ENCODE measurements at regions not wholly inside any gene's neighbourhood (a gene's known extent, or its start where the extent isn't known, plus 50 kb on each side); places are given as distances from the start of the nearest gene placed in this dataset.

GRCh38 chr12:58433959-58434358, 486.3 kb downstream of the LRIG3 start:
- H3K4me1 Mint-ChIP-seq (ENCODE audit: low read depth, unreplicated experiment), result no peaks in the 10 kb centered on the region
- BruUV-seq (replicated peaks), result no TSS peak
- peaks cover 26% of the 10 kb centered on the region for H3K9me3 Mint-ChIP-seq (ENCODE audit: unreplicated experiment)
- intact Hi-C loops (cut with micrococcal nuclease; ENCODE audit: unreplicated experiment), result no loop called here
- Histone ChIP-seq H3K4me1 (no peaks in the 10 kb centered on the region), H3K27me3 (replicated peaks; ENCODE audit: control insufficient read depth, insufficient read depth, low read length) (no peaks in the 10 kb centered on the region), H3K36me3 (ENCODE audit: control insufficient read depth, insufficient read depth, low read length) (no peaks in the 10 kb centered on the region), H3K9me3 (0 out of 2 replicates have a peak, but pooled peaks cover 4% of the 10 kb centered on the region), H3K4me3 (ENCODE audit: low read depth, low read length) (no peak overlapping the region)
- ChIA-PET POLR2A (no interaction called here), CTCF (no interaction called here)
- H3K4me3 Mint-ChIP-seq (ENCODE audit: unreplicated experiment), result no peak overlapping the region
- H3K27me3 Mint-ChIP-seq (ENCODE audit: insufficient read depth, unreplicated experiment), result no peaks in the 10 kb centered on the region
- no peak for TF ChIP-seq CTCF (IDR thresholded peaks at IDR 0.05; ENCODE audit: insufficient read depth in 1 of 2, low read depth in 1 of 2, low read length in 1 of 2, severe bottlenecking in 1 of 2, unreplicated experiment in 1 of 2)
- H3K27ac Mint-ChIP-seq (ENCODE audit: unreplicated experiment), result no peak overlapping the region
- no peaks in the 10 kb centered on the region for H3K36me3 Mint-ChIP-seq (ENCODE audit: insufficient read depth, unreplicated experiment)
- no peak for DNase-seq

DNA sequence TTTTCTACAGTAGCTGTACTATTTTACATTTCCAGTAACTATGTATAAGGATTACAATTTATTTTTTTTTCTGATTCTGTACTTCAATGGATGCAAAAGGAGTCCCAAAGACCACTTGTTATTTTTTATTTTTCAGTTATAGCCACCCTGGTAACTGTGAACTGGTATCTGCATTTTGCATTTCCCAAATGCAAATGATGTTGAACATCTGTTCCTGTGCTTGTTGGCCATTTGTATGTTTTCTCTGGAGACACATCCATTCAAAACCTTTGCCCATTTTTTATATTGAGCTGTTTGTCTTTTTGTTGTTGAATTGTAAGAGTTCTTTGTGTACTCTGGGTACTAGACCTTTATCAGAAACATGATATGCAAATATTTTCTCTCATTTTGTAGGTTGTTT, 485.6 kb downstream of the LRIG3 start:
- no peaks in the 10 kb centered on the region for H3K27me3 ChIP-seq (replicated peaks; ENCODE audit: control insufficient read depth, insufficient read depth, low read length)
- Mint-ChIP-seq H3K27me3 (ENCODE audit: insufficient read depth, unreplicated experiment) (no peaks in the 10 kb centered on the region), H3K4me3 (ENCODE audit: unreplicated experiment) (no peak overlapping the region), H3K36me3 (ENCODE audit: insufficient read depth, unreplicated experiment) (no peaks in the 10 kb centered on the region), H3K4me1 (ENCODE audit: low read depth, unreplicated experiment) (no peaks in the 10 kb centered on the region), H3K9me3 (ENCODE audit: unreplicated experiment) (peaks cover 20% of the 10 kb centered on the region), H3K27ac (ENCODE audit: unreplicated experiment) (no peak overlapping the region)
- no peak overlapping the region for H3K4me3 ChIP-seq (ENCODE audit: low read depth, low read length)
- ChIA-PET POLR2A (no interaction called here), CTCF (no interaction called here)
- H3K9me3 ChIP-seq, result 0 out of 2 replicates have a peak, but pooled peaks cover 4% of the 10 kb centered on the region
- intact Hi-C loops (cut with micrococcal nuclease; ENCODE audit: unreplicated experiment), result no loop called here
- DNase-seq, result no peak
- TF ChIP-seq CTCF (IDR thresholded peaks at IDR 0.05; ENCODE audit: insufficient read depth in 1 of 2, low read depth in 1 of 2, low read length in 1 of 2, severe bottlenecking in 1 of 2, unreplicated experiment in 1 of 2), result no peak
- BruUV-seq (replicated peaks), result no TSS peak
- H3K36me3 ChIP-seq (ENCODE audit: control insufficient read depth, insufficient read depth, low read length), result no peaks in the 10 kb centered on the region
- no peaks in the 10 kb centered on the region for H3K4me1 ChIP-seq

DNA sequence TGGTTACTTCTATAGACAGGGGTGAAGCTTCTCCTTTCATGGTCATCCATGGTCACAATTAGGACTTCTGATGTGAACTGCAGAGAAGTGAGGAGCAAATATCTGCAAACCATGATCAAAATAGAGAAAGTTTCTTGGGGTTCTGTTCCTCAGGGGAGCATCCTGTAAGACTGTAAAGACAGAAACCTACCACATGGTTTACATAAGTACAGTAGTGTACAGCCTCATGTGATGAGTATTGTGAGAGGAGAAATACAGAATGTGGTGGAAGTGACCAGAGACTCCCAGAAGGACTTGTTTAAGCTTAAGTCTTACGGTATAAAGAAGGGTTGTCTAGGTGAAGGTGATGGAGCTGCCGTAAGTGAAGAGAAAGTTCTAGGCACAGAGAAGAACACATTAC, 484.7 kb downstream of the LRIG3 start:
- H3K27me3 Mint-ChIP-seq (ENCODE audit: insufficient read depth, unreplicated experiment), result no peaks in the 10 kb centered on the region
- no peak for DNase-seq
- TF ChIP-seq CTCF (IDR thresholded peaks at IDR 0.05; ENCODE audit: insufficient read depth in 1 of 2, low read depth in 1 of 2, low read length in 1 of 2, severe bottlenecking in 1 of 2, unreplicated experiment in 1 of 2), result no peak
- ChIA-PET POLR2A (no interaction called here), CTCF (no interaction called here)
- no peak overlapping the region for H3K4me3 ChIP-seq (ENCODE audit: low read depth, low read length)
- 0 out of 2 replicates have a peak, but pooled peaks cover 4% of the 10 kb centered on the region for H3K9me3 ChIP-seq
- no peaks in the 10 kb centered on the region for H3K4me1 ChIP-seq
- H3K9me3 Mint-ChIP-seq (ENCODE audit: unreplicated experiment), result peaks cover 20% of the 10 kb centered on the region
- H3K4me3 Mint-ChIP-seq (ENCODE audit: unreplicated experiment), result no peak overlapping the region
- no peak overlapping the region for H3K27ac Mint-ChIP-seq (ENCODE audit: unreplicated experiment)
- H3K36me3 ChIP-seq (ENCODE audit: control insufficient read depth, insufficient read depth, low read length), result no peaks in the 10 kb centered on the region
- H3K36me3 Mint-ChIP-seq (ENCODE audit: insufficient read depth, unreplicated experiment), result no peaks in the 10 kb centered on the region
- H3K4me1 Mint-ChIP-seq (ENCODE audit: low read depth, unreplicated experiment), result no peaks in the 10 kb centered on the region
- H3K27me3 ChIP-seq (replicated peaks; ENCODE audit: control insufficient read depth, insufficient read depth, low read length), result no peaks in the 10 kb centered on the region
- BruUV-seq (replicated peaks), result no TSS peak
- intact Hi-C loops (cut with micrococcal nuclease; ENCODE audit: unreplicated experiment), result no loop called here
